ENCODE measurements at regions not wholly inside any gene's neighbourhood (a gene's known extent, or its start where the extent isn't known, plus 50 kb on each side); places are given as distances from the start of the nearest gene placed in this dataset.

DNA sequence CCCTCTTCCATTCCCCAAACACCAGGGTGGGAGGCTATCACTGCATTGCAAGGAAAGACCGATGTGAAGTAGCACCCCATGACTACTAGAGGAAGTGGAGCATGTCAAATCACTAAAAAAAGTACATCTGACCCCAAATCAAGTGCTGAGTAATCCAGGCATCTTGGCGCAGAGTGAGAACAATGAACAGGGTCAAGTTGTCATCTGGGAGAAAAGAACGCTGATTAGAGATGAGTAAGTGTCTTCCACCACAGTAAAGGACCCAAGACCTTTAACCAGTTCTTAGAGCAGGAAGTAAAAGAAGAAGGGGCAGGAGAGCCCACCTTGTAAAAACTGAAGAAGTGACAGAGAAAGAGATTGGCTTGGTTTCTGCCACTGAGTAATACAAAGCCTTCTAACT, 75.0 kb upstream of the RAD23B start:
- no peak for DNase-seq

GRCh38 chr9:107210775-107211174, 72.3 kb upstream of the RAD23B start:
- no peak for DNase-seq

DNA sequence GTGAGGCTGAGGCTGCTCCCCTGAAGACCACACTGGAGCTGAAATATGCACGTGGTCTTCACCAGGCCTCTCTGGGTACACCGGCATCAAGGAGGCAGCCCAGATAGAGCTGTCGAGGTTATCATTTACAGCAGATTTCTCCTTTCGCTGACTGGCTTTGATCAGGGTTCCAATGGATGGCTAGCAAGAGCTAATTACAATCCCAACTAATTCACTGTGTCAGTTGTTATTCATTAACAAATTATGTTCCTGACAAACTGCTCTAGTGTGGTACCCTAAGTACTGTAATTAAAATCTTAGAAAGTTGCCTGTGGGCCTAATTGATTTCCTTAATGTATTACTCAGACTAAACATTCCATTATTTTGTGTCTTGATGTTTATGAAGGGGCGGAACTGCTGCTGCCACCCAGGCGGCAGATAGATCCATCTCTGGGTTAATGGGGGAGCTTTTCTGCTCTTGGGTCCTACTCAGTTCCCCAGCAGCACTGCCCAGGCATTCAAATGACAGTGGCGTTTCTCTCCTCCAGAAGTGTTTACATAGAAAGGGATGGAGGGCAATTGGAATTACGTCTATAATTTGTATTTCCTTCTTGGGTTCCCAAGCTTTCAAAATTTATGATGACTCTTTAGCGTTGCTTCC, 71.7 kb upstream of the RAD23B start:
- DNase-seq, result no peak

DNA sequence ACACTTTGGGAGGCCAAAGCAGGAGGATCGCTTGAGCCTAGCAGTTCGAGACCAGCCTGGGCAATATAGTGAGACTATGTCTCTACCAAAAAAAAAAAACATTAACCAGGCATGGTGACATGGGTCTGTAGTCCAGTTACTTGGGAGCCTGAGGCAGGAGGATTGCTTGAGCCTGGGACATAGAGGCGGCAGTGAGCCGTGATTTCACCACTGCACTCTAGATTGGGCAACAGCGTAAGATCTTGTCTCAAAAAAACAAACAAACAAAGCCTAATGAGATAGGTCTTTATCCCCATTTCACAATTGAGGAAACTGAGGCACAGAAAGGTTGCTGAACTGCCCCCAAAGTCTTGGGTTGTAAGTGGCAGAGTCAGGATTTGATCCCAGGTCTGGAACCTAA, 70.5 kb upstream of the RAD23B start:
- no peak for DNase-seq

- DNase-seq, result no peak
Observed at GRCh38 chr9:107213080-107213479, 70.0 kb upstream of the RAD23B start.

DNA sequence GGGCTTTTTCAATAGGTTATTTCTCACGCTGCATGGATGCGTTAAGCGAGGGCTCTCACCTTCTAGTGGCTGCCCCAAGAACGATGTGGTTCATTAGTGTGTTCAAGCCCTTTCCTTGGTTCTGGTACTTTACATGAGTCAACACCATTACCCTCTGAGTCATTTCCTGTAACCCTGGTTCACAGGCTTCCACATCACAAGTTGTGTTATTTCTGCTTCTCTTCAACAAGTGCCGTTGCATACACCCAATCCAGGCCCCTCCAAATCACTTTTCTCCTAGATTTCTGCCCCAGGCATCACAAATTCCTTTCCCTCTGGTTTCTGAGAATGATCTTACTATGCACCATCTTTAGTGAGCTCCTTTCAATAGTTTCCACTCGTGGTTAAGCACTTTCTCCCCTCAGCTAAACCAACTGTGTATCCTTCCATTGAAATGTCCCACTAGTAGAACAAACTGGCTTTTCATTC, 69.5 kb upstream of the RAD23B start:
- no peak for DNase-seq

- DNase-seq, result no peak
Observed at GRCh38 chr9:107214381-107214780, 68.7 kb upstream of the RAD23B start.

DNA sequence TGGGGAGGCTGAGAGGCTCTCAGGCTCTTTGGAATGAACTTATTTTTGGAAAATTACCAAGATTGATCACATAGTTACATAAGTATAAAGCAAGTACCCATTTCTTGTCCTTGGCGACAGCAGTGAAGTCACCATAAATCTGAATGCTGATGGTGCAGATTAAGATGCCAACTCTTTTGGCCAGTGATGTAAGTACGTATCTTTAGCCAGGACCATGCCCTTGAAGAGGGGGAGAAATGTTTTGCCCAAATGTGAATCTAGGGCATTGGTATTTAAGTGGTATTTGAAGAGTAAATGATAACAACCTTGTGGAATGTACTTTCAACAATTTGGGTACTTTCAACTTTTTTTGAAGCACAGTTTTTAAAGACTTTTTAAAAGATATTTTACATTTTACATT, 68.2 kb upstream of the RAD23B start:
- no peak for DNase-seq

DNA sequence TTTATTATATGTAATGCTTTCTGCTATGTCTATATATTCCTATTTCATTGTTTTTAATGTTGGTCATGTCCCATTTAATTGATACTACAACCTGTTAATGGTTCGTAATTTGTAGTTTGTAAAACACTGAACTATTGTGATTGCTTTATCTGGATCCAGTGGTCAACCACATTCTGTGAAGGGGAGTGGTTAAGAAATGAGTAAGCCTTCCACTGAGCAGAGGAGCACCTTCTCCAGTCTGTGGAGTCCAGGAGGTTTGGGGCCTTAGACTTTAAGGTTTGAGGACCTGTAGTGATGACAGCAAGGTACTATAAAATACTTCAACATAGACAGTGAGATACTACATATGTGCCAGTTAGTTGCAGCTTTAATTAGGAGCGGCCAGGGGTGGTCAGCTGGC, 67.7 kb upstream of the RAD23B start:
- no peak for DNase-seq

GRCh38 chr9:107216329-107216728, 66.8 kb upstream of the RAD23B start:
- no peak for DNase-seq

GRCh38 chr9:107218829-107219485, 64.1 kb upstream of the RAD23B start:
- no peak for DNase-seq

DNA sequence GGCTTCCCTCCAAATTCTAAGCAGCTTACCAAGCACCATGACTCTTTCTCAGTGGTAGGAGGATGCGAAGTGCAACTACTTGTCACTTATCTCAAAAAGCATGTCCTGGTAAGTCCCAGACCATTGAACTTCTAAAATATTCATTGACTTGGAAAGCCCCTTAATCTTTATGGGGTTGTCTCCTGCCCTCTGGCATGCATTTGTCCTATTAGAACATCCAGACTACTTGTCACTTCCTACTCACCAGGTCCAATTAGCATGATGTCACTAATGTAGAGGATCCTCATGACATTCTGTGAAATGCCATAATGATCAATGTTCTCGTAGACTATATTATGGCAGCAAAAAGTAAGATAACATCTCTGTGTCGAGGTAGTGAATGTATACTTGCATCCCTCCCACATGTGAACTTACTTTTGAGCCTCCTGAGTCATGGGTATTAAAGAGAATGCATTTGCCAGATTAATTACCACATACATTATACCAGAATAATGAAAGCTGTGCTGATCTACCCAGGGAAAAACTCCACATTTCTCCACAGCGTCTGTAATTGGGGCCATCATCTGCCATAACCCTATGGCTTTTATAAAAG, 63.5 kb upstream of the RAD23B start:
- no peak for DNase-seq

DNA sequence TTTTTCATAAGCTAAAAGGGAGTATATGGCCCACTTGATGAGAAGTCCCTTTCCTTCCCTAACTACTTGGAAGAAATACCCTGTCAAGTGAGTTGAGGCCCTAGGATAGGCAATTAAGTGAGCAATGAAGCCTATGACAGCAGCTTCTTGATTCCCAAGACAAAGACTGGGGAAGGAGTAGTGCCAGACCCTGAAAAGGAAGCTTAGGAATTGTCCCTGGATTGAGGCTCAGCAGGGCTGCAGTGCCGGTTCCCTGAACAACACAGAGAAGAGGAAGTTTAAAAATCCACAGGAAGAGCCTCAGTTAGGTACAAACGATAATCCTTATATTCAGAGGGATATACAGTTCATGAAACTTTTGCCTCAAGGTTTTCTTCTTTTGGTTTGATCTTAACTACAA, 61.8 kb upstream of the RAD23B start:
- no peak for DNase-seq

DNA sequence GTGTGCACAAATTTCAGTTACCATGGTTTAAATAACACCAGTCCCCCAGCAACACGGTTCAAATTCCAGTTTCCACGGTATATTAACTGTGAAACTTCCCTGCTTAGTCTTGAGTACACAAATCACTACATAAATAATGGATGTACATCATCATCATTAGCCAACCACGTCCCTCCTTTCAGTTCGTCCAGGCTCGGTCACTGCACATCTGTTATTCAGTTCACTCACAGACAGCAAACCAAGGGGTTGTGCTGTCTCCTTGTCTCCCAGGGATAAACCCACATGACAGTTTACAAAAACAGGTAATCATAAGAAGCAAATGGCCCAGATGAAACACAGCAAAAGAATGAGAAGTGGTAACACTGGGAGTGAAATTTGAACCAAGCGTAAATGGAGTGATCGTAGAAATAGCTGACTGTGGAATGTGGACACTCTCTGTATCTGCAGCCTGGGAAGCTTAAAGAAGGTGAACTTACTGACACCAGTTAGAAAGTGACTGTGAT, 61.0 kb upstream of the RAD23B start:
- no peak for DNase-seq

DNA sequence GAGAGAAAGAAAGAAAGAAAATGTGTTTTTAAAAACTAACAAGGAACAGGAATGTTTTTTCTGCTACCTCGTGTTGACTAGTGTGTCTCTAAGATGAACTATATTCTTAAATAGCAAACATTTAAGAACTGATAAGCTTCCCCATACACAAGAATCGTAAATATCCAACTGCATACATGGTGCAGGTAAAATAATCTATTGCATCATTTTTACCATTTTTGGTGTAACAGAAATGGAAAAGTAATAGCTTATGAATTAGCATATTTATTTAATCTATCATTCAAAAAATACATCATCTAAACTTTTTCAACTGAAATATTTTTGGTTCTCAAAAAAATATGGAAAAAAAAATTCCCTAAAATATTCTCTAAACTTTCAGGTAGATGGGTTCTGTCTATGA, 59.7 kb upstream of the RAD23B start:
- DNase-seq, result no peak

GRCh38 chr9:107224252-107224651, 58.8 kb upstream of the RAD23B start:
- DNase-seq, result no peak

GRCh38 chr9:107226421-107226820, 56.7 kb upstream of the RAD23B start:
- no peak for DNase-seq

DNA sequence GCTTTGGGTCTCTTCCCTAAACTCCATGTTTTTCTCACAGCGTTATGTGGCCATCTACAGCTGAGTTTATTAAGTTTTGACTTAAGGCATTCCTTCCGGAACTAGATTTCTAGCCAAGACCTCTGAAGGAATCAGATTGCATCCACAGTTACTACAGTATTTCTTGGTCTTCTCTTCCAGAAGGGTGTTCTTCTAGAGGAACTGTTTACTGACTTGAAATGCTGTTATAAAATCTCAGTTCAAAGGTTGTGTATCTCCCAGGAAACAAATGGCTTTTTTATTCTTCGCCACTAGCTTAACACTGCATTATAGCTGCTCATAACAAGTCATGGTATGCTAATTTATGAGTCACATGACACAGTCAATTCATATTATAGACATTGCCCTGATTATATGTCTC, 55.3 kb upstream of the RAD23B start:
- no peak for DNase-seq

- no peak for DNase-seq
Observed at GRCh38 chr9:107228496-107229039, 54.5 kb upstream of the RAD23B start.

- DNase-seq, result peak in 3 of 58 donors; percentile 2 to 24 (median 16)
Observed at GRCh38 chr9:107229241-107229741, 53.8 kb upstream of the RAD23B start.

All from anterior cingulate cortex (tissue), 58 donors.